Keratinocyte (primary cell): ENCODE measurements at regions not wholly inside any gene's neighbourhood (a gene's known extent, or its start where the extent isn't known, plus 50 kb on each side); places are given as distances from the start of the nearest gene placed in this dataset.

Experiments used
- DNase-seq: peaks from one replicate; pipeline ENCODE4 v3.0.0-alpha.2; 2011; ENCODE audit warnings: low read depth, missing footprints, low spot score
- FAIRE-seq: peaks from 2 replicates; lab custom pipeline; 2011; peaks lifted over from hg19 to GRCh38; lab: Jason Lieb, UNC
- H2AFZ ChIP-seq: 2 replicates; pipeline ENCODE4 v1.6.0; 2012; ENCODE audit warnings: low read length, control low read depth, inconsistent platforms; ENCODE audit not compliant: control insufficient read depth
- H3K27ac ChIP-seq: 2 replicates; pipeline ENCODE4 v1.5.1; 2011; ENCODE audit warnings: low read length; ENCODE audit not compliant: control insufficient read depth, insufficient read depth
- H3K27me3 ChIP-seq: 3 replicates; pipeline ENCODE4 v1.6.0; 2011; ENCODE audit warnings: low read length; ENCODE audit not compliant: control insufficient read depth, insufficient read depth; ENCODE audit errors: extremely low read depth
- H3K36me3 ChIP-seq, 2 experiments: 2 replicates in 1 of 2; 3 replicates in 1 of 2; pipeline ENCODE4 v1.5.1; 2011; ENCODE audit warnings: low read length in 2 of 2, mild to moderate bottlenecking in 1 of 2; ENCODE audit not compliant: control insufficient read depth in 2 of 2, insufficient read depth in 2 of 2; ENCODE audit errors: extremely low read depth in 1 of 2
- H3K4me1 ChIP-seq: 3 replicates; pipeline ENCODE4 v1.5.1; 2011; ENCODE audit warnings: low read length; ENCODE audit not compliant: control insufficient read depth, insufficient read depth; ENCODE audit errors: extremely low read depth
- H3K4me2 ChIP-seq: 3 replicates; pipeline ENCODE4 v1.6.0; 2011; ENCODE audit warnings: low read depth, low read length; ENCODE audit not compliant: control insufficient read depth, insufficient read depth; ENCODE audit errors: extremely low read depth
- H3K4me3 ChIP-seq, 3 experiments: fragments of 200-600 bp in 1 of 3; sonication (generic) in 1 of 3; 2 replicates in 2 of 3; 3 replicates in 1 of 3; pipeline ENCODE4 v1.5.1; 2011 to 2016; ENCODE audit warnings: low read length in 3 of 3, mild to moderate bottlenecking in 3 of 3, control low read depth in 2 of 3, inconsistent platforms in 1 of 3, low read depth in 1 of 3, mixed read lengths in 1 of 3, mixed run types in 1 of 3, moderate library complexity in 1 of 3; ENCODE audit not compliant: control insufficient read depth in 2 of 3, insufficient read depth in 2 of 3; ENCODE audit errors: extremely low read depth in 1 of 3
- H3K79me2 ChIP-seq: 2 replicates; pipeline ENCODE4 v1.6.0; 2012; ENCODE audit warnings: low read length; ENCODE audit not compliant: control insufficient read depth, insufficient read depth
- H3K9ac ChIP-seq: 3 replicates; pipeline ENCODE4 v1.6.0; 2011; ENCODE audit warnings: low read length; ENCODE audit not compliant: control insufficient read depth, insufficient read depth; ENCODE audit errors: extremely low read depth
- H3K9me1 ChIP-seq: 3 replicates; pipeline ENCODE4 v1.6.0; 2011; ENCODE audit warnings: low read length; ENCODE audit not compliant: control insufficient read depth, insufficient read depth; ENCODE audit errors: extremely low read depth
- H3K9me3 ChIP-seq: 2 replicates; pipeline ENCODE4 v1.5.1; 2012; ENCODE audit warnings: low read depth, low read length; ENCODE audit not compliant: control insufficient read depth
- H4K20me1 ChIP-seq: 3 replicates; pipeline ENCODE4 v1.6.0; 2011; ENCODE audit warnings: low read length; ENCODE audit not compliant: control insufficient read depth, insufficient read depth; ENCODE audit errors: extremely low read depth
- CTCF ChIP-seq, 3 experiments: IDR thresholded peaks in 1 of 3; conservative IDR thresholded peaks in 1 of 3; optimal IDR thresholded peaks in 1 of 3; 2 replicates in 2 of 3; 3 replicates in 1 of 3; pipeline versions ENCODE3 to v1.5.1; 2011; ENCODE audit warnings: low read length in 3 of 3, mild to moderate bottlenecking in 3 of 3, moderate library complexity in 2 of 3, control low read depth in 1 of 3, inconsistent platforms in 1 of 3; ENCODE audit not compliant: insufficient read depth in 2 of 3; ENCODE audit errors: extremely low read depth in 1 of 3
- EZH2 ChIP-seq: IDR thresholded peaks from one replicate; pipeline ENCODE4 v1.6.1; 2012; ENCODE audit warnings: inconsistent platforms, mild to moderate bottlenecking, low read length, moderate library complexity
- dilution Hi-C: fragments of 300-500 bp; cut with MboI; formaldehyde crosslinking; loops from one replicate; pipeline ENCODE4 v1.7.0; 2020; ENCODE audit warnings: low sequenced_read_pairs; ENCODE audit not compliant: extremely low pct_ligation_motif_present

GRCh38 chr16:18050777-18051176 is 285.8 kb downstream of the NPIPA8 start:
- Histone ChIP-seq H4K20me1 (no peaks in the 10 kb centered on the region), H3K4me1 (no peaks in the 10 kb centered on the region), H2AFZ (no peak overlapping the region), H3K9me1 (no peaks in the 10 kb centered on the region), H3K27me3 (no peaks in the 10 kb centered on the region), H3K9me3 (no peaks in the 10 kb centered on the region), H3K36me3 (no peaks in the 10 kb centered on the region), H3K27ac (no peak overlapping the region), H3K79me2 (no peaks in the 10 kb centered on the region), H3K4me2 (no peak overlapping the region), H3K9ac (no peak overlapping the region), H3K4me3 (no peak overlapping the region)
- TF ChIP-seq CTCF (optimal IDR thresholded peaks at IDR 0.05 in 1 of 3, IDR thresholded peaks at IDR 0.05 in 1 of 3, conservative IDR thresholded peaks at IDR 0.05 in 1 of 3; ENCODE audit: extremely low read depth in 1 of 3, insufficient read depth in 2 of 3, low read length in 3 of 3) (no peak), EZH2 (no peak)
- DNase-seq (no peak), FAIRE-seq (no peak)
- dilution Hi-C loops = no loop called here

GRCh38 chr16:18050234-18050633 is 286.3 kb downstream of the NPIPA8 start:
- Histone ChIP-seq H3K4me1 (no peaks in the 10 kb centered on the region), H2AFZ (no peak overlapping the region), H3K36me3 (no peaks in the 10 kb centered on the region), H3K9me3 (no peaks in the 10 kb centered on the region), H3K4me2 (no peak overlapping the region), H4K20me1 (no peaks in the 10 kb centered on the region), H3K9ac (no peak overlapping the region), H3K27me3 (no peaks in the 10 kb centered on the region), H3K4me3 (no peak overlapping the region), H3K9me1 (no peaks in the 10 kb centered on the region), H3K79me2 (no peaks in the 10 kb centered on the region), H3K27ac (no peak overlapping the region)
- dilution Hi-C loops = no loop called here
- FAIRE-seq (no peak), DNase-seq (no peak)
- no peak for TF ChIP-seq CTCF (optimal IDR thresholded peaks at IDR 0.05 in 1 of 3, IDR thresholded peaks at IDR 0.05 in 1 of 3, conservative IDR thresholded peaks at IDR 0.05 in 1 of 3; ENCODE audit: extremely low read depth in 1 of 3, insufficient read depth in 2 of 3, low read length in 3 of 3)
- no peak for TF ChIP-seq EZH2
